ENCODE measurements at regions not wholly inside any gene's neighbourhood (a gene's known extent, or its start where the extent isn't known, plus 50 kb on each side); places are given as distances from the start of the nearest gene placed in this dataset.

DNA sequence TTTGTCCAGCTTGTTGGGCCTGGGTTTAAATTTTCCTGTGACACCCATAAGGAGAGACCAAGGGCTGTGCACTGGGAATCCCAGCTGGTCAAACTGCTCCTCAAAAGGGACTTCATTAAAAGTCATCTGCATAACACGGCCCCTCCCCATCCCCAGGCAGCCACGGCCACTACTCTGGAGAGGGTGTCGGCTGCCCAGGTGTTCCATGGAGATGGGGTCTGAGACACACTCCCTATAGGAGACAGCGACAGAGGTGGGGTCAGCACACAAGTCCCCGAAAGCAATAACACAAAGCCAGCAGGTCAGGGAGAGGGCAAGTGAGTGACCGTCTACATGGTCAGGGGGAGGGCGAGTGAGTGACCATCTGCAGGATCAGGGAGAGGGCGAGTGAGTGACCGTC, 75.6 kb upstream of the BCL11B start:
- no peak overlapping the region for H3K4me2 ChIP-seq (ENCODE audit: insufficient read depth, low read length)
- no peak for TF ChIP-seq CTCF (IDR thresholded peaks at IDR 0.05; ENCODE audit: extremely low read depth, low read depth, low read length)
- H3K79me2 ChIP-seq (ENCODE audit: insufficient read depth, low read length): no peaks in the 10 kb centered on the region
- no peaks in the 10 kb centered on the region for H3K36me3 ChIP-seq (ENCODE audit: insufficient read depth, low read length)
- H4K20me1 ChIP-seq (ENCODE audit: insufficient read depth, low read length): peaks cover 3% of the 10 kb centered on the region
- H3K4me3 ChIP-seq (ENCODE audit: insufficient read depth, low read length): no peak overlapping the region
- no peak overlapping the region for H2AFZ ChIP-seq (ENCODE audit: low read length)
- no peaks in the 10 kb centered on the region for H3K9me3 ChIP-seq (ENCODE audit: low read depth, low read length)
- H3K27ac ChIP-seq (ENCODE audit: low read depth, low read length): no peak overlapping the region
- peaks cover 5% of the 10 kb centered on the region for H3K27me3 ChIP-seq (ENCODE audit: insufficient read depth, low read length)
- H3K4me1 ChIP-seq (ENCODE audit: insufficient read depth, low read length): no peaks in the 10 kb centered on the region
- DNase-seq (ENCODE audit: insufficient read length, low spot score, missing footprints): no peak

DNA sequence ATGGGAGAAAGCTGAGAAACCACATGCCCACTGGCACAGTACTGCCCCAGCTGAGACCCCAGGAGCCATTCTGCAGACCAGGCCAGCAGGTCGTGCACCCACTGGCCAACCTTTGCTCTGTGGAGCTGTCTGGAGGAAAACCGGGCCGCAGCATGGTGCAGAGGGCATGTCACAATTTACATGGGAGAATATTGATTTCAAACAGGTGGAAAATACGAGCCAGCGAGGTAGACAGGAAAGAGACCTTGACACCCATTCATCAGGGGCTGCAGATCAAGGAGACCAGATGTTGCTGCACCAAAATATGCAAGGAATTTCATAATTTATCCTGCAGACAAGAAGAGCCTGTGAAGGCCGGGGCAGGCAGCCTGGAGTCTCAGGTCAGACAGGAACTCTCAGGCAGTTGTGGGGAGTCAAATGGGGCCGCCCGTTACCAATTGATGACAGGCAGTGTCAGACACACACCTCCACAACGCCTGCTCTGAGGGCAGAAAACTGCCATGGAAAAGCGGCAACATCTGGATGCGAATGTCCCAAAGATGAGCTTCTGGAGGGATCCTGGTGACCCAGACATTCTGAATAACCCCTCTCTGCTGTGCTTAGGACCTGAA, 74.6 kb upstream of the BCL11B start:
- H3K79me2 ChIP-seq (ENCODE audit: insufficient read depth, low read length): no peaks in the 10 kb centered on the region
- H3K4me1 ChIP-seq (ENCODE audit: insufficient read depth, low read length): no peaks in the 10 kb centered on the region

GRCh38 chr14:99345472-99345871, 73.5 kb upstream of the BCL11B start:
- no peaks in the 10 kb centered on the region for H3K9me3 ChIP-seq (ENCODE audit: low read depth, low read length)
- peaks cover 3% of the 10 kb centered on the region for H4K20me1 ChIP-seq (ENCODE audit: insufficient read depth, low read length)
- no peak for TF ChIP-seq CTCF (IDR thresholded peaks at IDR 0.05; ENCODE audit: extremely low read depth, low read depth, low read length)
- H3K79me2 ChIP-seq (ENCODE audit: insufficient read depth, low read length): no peaks in the 10 kb centered on the region
- no peak overlapping the region for H2AFZ ChIP-seq (ENCODE audit: low read length)
- no peak for DNase-seq (ENCODE audit: insufficient read length, low spot score, missing footprints)
- no peak overlapping the region for H3K27ac ChIP-seq (ENCODE audit: low read depth, low read length)
- H3K4me2 ChIP-seq (ENCODE audit: insufficient read depth, low read length): no peak overlapping the region
- no peak overlapping the region for H3K4me3 ChIP-seq (ENCODE audit: insufficient read depth, low read length)
- H3K36me3 ChIP-seq (ENCODE audit: insufficient read depth, low read length): no peaks in the 10 kb centered on the region
- H3K4me1 ChIP-seq (ENCODE audit: insufficient read depth, low read length): no peaks in the 10 kb centered on the region
- H3K27me3 ChIP-seq (ENCODE audit: insufficient read depth, low read length): peaks cover 3% of the 10 kb centered on the region

More for the DNA sequence above, 74.6 kb upstream of the BCL11B start:
- no peak for TF ChIP-seq CTCF (IDR thresholded peaks at IDR 0.05; ENCODE audit: extremely low read depth, low read depth, low read length)
- Histone ChIP-seq H4K20me1 (ENCODE audit: insufficient read depth, low read length) (peaks cover 3% of the 10 kb centered on the region), H3K27me3 (ENCODE audit: insufficient read depth, low read length) (peaks cover 3% of the 10 kb centered on the region), H2AFZ (ENCODE audit: low read length) (no peak overlapping the region), H3K27ac (ENCODE audit: low read depth, low read length) (no peak overlapping the region), H3K4me2 (ENCODE audit: insufficient read depth, low read length) (no peak overlapping the region), H3K9me3 (ENCODE audit: low read depth, low read length) (no peaks in the 10 kb centered on the region), H3K4me3 (ENCODE audit: insufficient read depth, low read length) (no peak overlapping the region), H3K36me3 (ENCODE audit: insufficient read depth, low read length) (no peaks in the 10 kb centered on the region)
- DNase-seq (ENCODE audit: insufficient read length, low spot score, missing footprints): peak; percentile 34

DNA sequence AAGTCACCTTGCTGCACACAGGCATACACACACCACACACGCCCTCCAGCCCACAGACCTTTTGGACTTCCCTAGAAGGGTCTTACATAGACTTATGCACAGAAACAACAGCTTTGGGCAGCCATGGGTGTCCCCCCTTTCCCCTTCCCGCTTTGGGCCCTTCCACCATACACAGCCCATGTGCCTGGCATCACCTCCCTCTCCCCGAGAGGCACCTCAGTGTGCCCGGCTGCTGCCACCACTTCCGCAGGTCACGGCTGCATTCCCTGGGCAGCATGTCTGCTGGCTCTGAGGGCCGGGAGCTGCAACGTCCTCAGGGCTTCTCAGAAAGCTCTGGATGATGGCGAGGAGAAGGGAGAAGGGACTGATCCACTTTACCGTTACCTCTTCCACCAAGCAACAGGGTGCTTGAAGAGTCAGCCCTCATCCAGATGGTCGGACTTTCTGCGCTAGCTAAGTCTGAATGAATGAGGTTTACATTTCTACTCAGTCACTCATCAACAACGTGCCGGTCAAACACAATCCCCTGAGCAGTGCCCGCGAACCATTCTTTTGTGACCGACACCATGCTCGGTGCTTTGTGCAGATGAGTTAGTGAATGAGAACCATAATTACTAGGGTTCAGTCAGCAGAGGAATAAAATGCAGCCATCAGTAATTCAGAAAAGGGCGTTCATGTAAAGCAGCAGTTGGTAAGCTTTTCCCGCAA, 72.2 kb upstream of the BCL11B start:
- peak; percentile 30 for DNase-seq (ENCODE audit: insufficient read length, low spot score, missing footprints)
- H3K36me3 ChIP-seq (ENCODE audit: insufficient read depth, low read length): no peaks in the 10 kb centered on the region
- peaks cover 3% of the 10 kb centered on the region for H3K27me3 ChIP-seq (ENCODE audit: insufficient read depth, low read length)
- H3K4me1 ChIP-seq (ENCODE audit: insufficient read depth, low read length): no peaks in the 10 kb centered on the region
- H4K20me1 ChIP-seq (ENCODE audit: insufficient read depth, low read length): peaks cover 3% of the 10 kb centered on the region
- TF ChIP-seq CTCF (IDR thresholded peaks at IDR 0.05; ENCODE audit: extremely low read depth, low read depth, low read length): no peak
- no peak overlapping the region for H3K4me3 ChIP-seq (ENCODE audit: insufficient read depth, low read length)
- no peak overlapping the region for H3K4me2 ChIP-seq (ENCODE audit: insufficient read depth, low read length)
- H3K9me3 ChIP-seq (ENCODE audit: low read depth, low read length): no peaks in the 10 kb centered on the region
- H3K79me2 ChIP-seq (ENCODE audit: insufficient read depth, low read length): no peaks in the 10 kb centered on the region
- no peak overlapping the region for H2AFZ ChIP-seq (ENCODE audit: low read length)
- no peak overlapping the region for H3K27ac ChIP-seq (ENCODE audit: low read depth, low read length)
